ENCODE measurements at regions not wholly inside any gene's neighbourhood (a gene's known extent, or its start where the extent isn't known, plus 50 kb on each side); places are given as distances from the start of the nearest gene placed in this dataset.

- no peak for DNase-seq (ENCODE audit: low read depth in 2 of 2)
These were observed 105.4 kb upstream of the AKIRIN2 start for GRCh38 chr6:87807475-87807874.

GRCh38 chr6:87806635-87807034, 104.6 kb upstream of the AKIRIN2 start:
- DNase-seq (ENCODE audit: low read depth in 2 of 2) = no peak

GRCh38 chr6:87806099-87806498, 104.1 kb upstream of the AKIRIN2 start:
- no peak for DNase-seq (ENCODE audit: low read depth in 2 of 2)

- DNase-seq (ENCODE audit: low read depth in 2 of 2) = no peak
These were observed 101.8 kb upstream of the AKIRIN2 start for GRCh38 chr6:87803791-87804190.

- no peak for DNase-seq (ENCODE audit: low read depth in 2 of 2)
These were observed 97.6 kb upstream of the AKIRIN2 start for GRCh38 chr6:87799651-87800050.

- DNase-seq (ENCODE audit: low read depth in 2 of 2) = no peak
These were observed 96.6 kb upstream of the AKIRIN2 start for GRCh38 chr6:87798393-87799278.

GRCh38 chr6:87794922-87795885, 93.2 kb upstream of the AKIRIN2 start:
- no peak for DNase-seq (ENCODE audit: low read depth in 2 of 2)

- no peak for DNase-seq (ENCODE audit: low read depth in 2 of 2)
These were observed 91.3 kb upstream of the AKIRIN2 start for GRCh38 chr6:87793315-87793714.

- no peak for DNase-seq (ENCODE audit: low read depth in 2 of 2)
These were observed 89.9 kb upstream of the AKIRIN2 start for GRCh38 chr6:87791982-87792381.

GRCh38 chr6:87791485-87791884, 89.5 kb upstream of the AKIRIN2 start:
- DNase-seq (ENCODE audit: low read depth in 2 of 2) = no peak

GRCh38 chr6:87791029-87791428, 89.0 kb upstream of the AKIRIN2 start:
- DNase-seq (ENCODE audit: low read depth in 2 of 2) = no peak

- DNase-seq (ENCODE audit: low read depth in 2 of 2) = no peak
These were observed 87.9 kb upstream of the AKIRIN2 start for GRCh38 chr6:87789900-87790290.

GRCh38 chr6:87789198-87789899, 87.3 kb upstream of the AKIRIN2 start:
- DNase-seq (ENCODE audit: low read depth in 2 of 2) = no peak

- no peak for DNase-seq (ENCODE audit: low read depth in 2 of 2)
These were observed 86.1 kb upstream of the AKIRIN2 start for GRCh38 chr6:87788141-87788540.

- DNase-seq (ENCODE audit: low read depth in 2 of 2) = no peak
These were observed 83.3 kb upstream of the AKIRIN2 start for GRCh38 chr6:87785229-87785862.

- no peak for DNase-seq (ENCODE audit: low read depth in 2 of 2)
These were observed 82.7 kb upstream of the AKIRIN2 start for GRCh38 chr6:87784690-87785089.

GRCh38 chr6:87784051-87784450, 82.0 kb upstream of the AKIRIN2 start:
- no peak for DNase-seq (ENCODE audit: low read depth in 2 of 2)

GRCh38 chr6:87779542-87779941, 77.5 kb upstream of the AKIRIN2 start:
- no peak for DNase-seq (ENCODE audit: low read depth in 2 of 2)

- no peak for DNase-seq (ENCODE audit: low read depth in 2 of 2)
These were observed 70.8 kb upstream of the AKIRIN2 start for GRCh38 chr6:87772597-87773530.

GRCh38 chr6:87767478-87767877, 65.4 kb upstream of the AKIRIN2 start:
- no peak for DNase-seq (ENCODE audit: low read depth in 2 of 2)
